Stomach smooth muscle (tissue), 2 donors: ENCODE measurements at regions not wholly inside any gene's neighbourhood (a gene's known extent, or its start where the extent isn't known, plus 50 kb on each side); places are given as distances from the start of the nearest gene placed in this dataset.
"Not testable (repeated sequence)": the region's sequence is repeated elsewhere in the genome, so short reads cannot be mapped to it uniquely, and the experiment has no call there.

ENCODE experiments used
- H3K27ac ChIP-seq: one replicate; pipeline ENCODE4 v1.7.0; 2013; ENCODE audit warnings: mild to moderate bottlenecking, low read length, inconsistent platforms
- H3K27me3 ChIP-seq, 2 donors: one replicate each; pipeline ENCODE4 v1.7.0; 2013; ENCODE audit warnings: low read length in 2 of 2; ENCODE audit not compliant: insufficient read depth in 2 of 2, control insufficient read depth in 1 of 2
- H3K36me3 ChIP-seq, 2 donors: one replicate each; pipeline ENCODE4 v1.7.0; 2013; ENCODE audit warnings: low read length in 2 of 2; ENCODE audit not compliant: control insufficient read depth in 2 of 2, insufficient read depth in 2 of 2
- H3K4me1 ChIP-seq: one replicate; pipeline ENCODE4 v1.7.0; 2013; ENCODE audit warnings: low read length; ENCODE audit not compliant: control insufficient read depth, insufficient read depth
- H3K4me3 ChIP-seq, 2 donors: one replicate each; pipeline ENCODE4 v1.7.0; 2013; ENCODE audit warnings: low read length in 2 of 2
- H3K9ac ChIP-seq, 2 donors: one replicate each; pipeline ENCODE4 v1.7.0; 2013; ENCODE audit warnings: low read length in 2 of 2, mild to moderate bottlenecking in 1 of 2
- H3K9me3 ChIP-seq, 2 donors: one replicate each; pipeline ENCODE4 v1.7.0; 2013; ENCODE audit warnings: low read length in 2 of 2; ENCODE audit not compliant: control insufficient read depth in 2 of 2
- donor health status: healthy.
- donor health status: Pancreatic carcinoma.

DNA sequence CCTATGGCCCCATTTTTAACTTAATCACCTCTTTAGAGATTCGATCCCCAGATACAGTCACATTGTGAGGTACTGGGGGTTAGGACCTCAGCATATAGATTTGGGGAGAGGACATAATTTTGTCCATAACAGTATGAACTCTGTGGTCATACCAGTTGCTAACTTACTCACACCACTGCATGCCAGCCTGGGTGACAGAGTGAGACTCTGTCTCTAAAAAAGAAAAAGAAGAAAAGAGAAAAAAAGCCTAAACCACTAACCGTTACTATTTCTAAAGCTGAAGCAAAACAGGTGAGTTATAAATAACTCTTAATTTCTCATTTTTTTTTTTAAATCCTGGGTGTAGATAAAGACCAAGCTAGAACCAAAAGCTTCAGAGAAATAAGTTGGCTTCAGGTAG is 155.1 kb upstream of the AUTS2 start:
- H3K4me1 ChIP-seq = peaks cover 10% of the 10 kb centered on the region
- H3K27me3 ChIP-seq = no peaks in the 10 kb centered on the region
- H3K4me3 ChIP-seq = no peak overlapping the region
- H3K9ac ChIP-seq = no peak overlapping the region
- no peak overlapping the region for H3K27ac ChIP-seq
- no peaks in the 10 kb centered on the region for H3K9me3 ChIP-seq
- H3K36me3 ChIP-seq = no peaks in the 10 kb centered on the region

DNA sequence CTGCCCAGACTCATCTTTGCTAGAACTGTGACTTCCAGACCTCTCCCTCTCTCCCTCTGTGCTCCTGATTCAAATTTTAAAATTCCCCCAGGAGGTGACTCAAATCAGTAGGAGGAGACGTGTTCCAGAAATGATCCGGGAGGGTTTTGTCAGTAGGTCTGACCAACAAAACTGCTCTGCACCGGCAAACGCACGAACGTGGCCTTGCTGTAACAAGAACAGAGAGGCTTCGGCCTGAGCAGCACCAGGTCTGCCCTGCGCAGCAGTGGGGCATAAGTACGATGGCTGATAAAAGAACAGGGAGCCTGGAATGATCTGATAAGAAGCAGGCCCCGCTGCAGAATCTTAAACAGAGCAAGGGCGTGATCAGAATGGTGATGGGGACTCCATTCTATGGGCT is 152.7 kb upstream of the AUTS2 start:
- H3K9me3 ChIP-seq = no peaks in the 10 kb centered on the region
- no peaks in the 10 kb centered on the region for H3K36me3 ChIP-seq

DNA sequence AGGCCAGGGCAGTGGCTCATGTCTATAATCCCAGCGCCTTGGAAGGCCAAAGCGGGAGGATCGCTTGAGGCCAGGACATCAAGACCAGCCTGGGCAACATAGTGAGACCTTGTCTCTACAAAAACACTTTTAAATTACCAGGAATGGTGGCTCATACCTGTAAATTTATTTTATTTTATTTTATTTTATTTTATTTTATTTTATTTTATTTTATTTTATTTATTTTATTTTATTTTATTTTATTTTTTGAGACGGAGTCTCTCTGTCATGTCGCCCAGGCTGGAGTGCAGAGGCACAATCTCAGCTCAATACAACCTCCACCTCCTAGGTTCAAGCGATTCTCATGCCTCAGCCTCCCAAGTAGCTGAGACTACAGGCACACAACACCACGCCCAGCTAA is 152.1 kb upstream of the AUTS2 start:
- not testable (repeated sequence) for H3K4me3 ChIP-seq, H3K9ac ChIP-seq, H3K36me3 ChIP-seq, H3K27ac ChIP-seq, H3K27me3 ChIP-seq, H3K9me3 ChIP-seq, H3K4me1 ChIP-seq

More for the DNA sequence above, 152.7 kb upstream of the AUTS2 start:
- Histone ChIP-seq H3K27me3 (no peaks in the 10 kb centered on the region), H3K4me1 (no peaks in the 10 kb centered on the region), H3K4me3 (no peak overlapping the region), H3K9ac (no peak overlapping the region), H3K27ac (no peak overlapping the region)

DNA sequence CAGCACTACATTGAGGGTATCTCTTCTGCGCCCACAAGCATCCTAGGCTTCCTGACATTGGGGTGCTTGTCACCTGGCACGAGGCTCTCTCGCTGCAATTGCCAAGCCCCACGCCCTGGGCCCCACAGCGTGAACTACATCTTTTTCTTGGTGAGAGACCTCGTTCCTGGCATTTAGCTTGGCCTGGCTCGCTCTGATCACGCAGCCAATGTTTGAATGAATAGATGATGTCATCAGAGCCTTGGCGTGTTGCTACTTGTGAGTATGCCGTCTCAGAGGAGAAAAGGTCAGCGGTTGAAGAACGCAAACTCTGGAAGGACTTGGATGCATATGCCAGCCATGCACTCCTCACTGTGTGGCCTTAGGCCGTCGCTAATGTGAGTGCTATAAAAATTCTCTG is 150.2 kb upstream of the AUTS2 start:
- Histone ChIP-seq H3K27ac (no peak overlapping the region), H3K4me1 (no peaks in the 10 kb centered on the region), H3K27me3 (no peaks in the 10 kb centered on the region), H3K9me3 (no peaks in the 10 kb centered on the region), H3K9ac (no peak overlapping the region), H3K36me3 (no peaks in the 10 kb centered on the region), H3K4me3 (no peak overlapping the region)

DNA sequence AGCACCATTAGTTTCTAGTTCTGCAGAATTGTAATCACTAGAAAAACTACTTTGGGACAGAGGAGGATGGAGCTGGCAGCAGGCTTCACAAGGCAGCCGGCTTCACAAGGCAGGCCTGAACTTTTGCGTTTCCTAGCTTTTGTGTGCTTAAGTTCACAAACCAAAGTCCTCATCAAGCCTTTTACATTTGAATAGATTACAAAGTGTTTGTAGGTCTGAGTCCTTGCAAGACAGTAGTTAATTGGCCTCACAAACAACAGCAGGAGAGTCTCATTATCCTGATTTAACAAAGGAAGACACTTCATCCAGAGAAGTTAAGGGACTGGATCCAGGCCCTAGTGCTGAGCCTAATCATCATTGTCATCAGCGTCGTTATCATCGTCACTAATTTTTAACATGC is 147.8 kb upstream of the AUTS2 start:
- Histone ChIP-seq H3K9me3 (no peaks in the 10 kb centered on the region), H3K36me3 (no peaks in the 10 kb centered on the region), H3K9ac (no peak overlapping the region), H3K4me3 (no peak overlapping the region), H3K27ac (no peak overlapping the region), H3K27me3 (no peaks in the 10 kb centered on the region), H3K4me1 (no peaks in the 10 kb centered on the region)

DNA sequence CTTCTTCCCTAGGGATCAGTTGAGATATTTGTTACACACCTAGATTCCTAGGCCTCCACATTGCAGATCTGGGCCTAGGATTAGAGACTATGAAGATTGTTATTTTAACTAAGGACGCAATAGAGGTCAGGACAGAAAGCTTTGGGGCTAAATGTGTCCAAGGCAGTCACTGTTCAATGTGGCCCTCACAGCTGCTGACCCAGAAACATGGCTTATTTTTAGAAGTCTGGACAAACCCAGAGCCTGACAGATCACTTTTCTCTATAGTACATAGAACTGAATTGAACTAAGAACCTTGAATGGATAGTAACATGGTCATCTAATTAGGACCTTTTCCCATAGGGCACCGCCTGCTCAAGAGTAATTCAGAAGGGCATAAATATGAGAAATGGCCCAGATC is 146.6 kb upstream of the AUTS2 start:
- no peaks in the 10 kb centered on the region for H3K27me3 ChIP-seq
- no peak overlapping the region for H3K4me3 ChIP-seq
- H3K27ac ChIP-seq = no peak overlapping the region
- no peaks in the 10 kb centered on the region for H3K9me3 ChIP-seq
- H3K36me3 ChIP-seq = no peaks in the 10 kb centered on the region
- H3K9ac ChIP-seq = no peak overlapping the region
- H3K4me1 ChIP-seq = no peaks in the 10 kb centered on the region

DNA sequence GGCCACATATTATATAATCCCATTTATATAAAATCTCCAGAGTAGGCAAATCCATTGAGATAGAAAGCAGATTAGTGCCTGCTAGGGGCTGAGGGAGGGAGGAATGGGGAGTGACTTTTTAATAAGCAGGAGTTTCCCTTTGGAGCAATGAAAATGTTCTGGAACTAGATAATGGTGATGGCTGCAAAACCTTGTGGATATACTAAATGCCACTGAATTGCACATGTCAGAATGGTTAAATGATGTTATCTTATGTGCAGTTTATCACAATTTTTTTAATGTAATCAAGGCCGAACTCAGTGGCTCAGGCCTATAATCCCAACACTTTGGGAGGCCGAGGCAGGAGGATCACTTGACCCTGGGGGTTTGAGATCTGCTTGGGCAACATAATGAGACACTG is 145.5 kb upstream of the AUTS2 start:
- Histone ChIP-seq H3K4me3 (no peak overlapping the region), H3K27ac (no peak overlapping the region), H3K9me3 (no peaks in the 10 kb centered on the region), H3K27me3 (no peaks in the 10 kb centered on the region), H3K36me3 (no peaks in the 10 kb centered on the region), H3K9ac (no peak overlapping the region), H3K4me1 (no peaks in the 10 kb centered on the region)

DNA sequence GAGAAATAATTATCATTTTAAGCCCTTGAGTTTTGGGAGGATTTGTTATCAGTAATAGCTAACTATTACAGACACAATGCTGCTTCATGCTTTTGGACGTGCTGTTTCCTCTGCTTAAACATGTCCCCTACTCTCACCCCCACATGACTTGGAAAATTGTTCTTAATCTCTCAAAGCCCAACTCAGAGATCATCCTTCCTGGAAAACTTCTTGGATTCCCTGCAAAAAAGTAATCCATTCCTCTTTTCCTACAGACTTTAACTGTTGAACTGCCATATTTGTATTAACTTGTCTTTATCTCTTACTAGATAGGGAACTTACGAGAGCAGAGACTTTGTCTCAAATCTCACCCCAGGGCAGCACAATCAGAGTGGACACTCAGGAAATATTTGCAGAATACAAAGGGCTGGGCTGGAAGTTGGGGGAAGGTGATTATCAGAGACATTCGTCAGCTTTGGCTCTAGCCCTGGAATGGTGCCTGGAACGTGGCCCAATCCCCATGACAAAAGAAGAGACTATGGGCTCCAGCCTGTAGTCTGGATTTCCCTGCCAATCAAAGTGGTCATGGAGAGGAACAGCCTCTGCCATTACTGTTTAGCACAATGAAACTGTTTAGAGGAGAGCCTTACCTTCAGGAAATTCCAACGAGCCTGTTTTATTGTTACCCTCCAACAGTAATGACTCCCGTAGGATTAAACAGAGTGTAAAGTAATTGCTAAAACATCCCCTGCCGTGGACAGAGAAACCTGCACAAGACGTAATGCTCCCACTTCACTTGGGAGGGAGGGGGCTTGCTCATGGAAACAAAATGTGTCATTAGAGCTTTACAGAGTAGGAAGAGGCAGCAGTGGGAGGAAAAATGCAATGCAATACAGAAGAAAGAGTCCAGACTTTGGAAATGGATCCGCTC is 140.4 kb upstream of the AUTS2 start:
- no peak overlapping the region for H3K27ac ChIP-seq
- H3K9ac ChIP-seq = no peak overlapping the region

DNA sequence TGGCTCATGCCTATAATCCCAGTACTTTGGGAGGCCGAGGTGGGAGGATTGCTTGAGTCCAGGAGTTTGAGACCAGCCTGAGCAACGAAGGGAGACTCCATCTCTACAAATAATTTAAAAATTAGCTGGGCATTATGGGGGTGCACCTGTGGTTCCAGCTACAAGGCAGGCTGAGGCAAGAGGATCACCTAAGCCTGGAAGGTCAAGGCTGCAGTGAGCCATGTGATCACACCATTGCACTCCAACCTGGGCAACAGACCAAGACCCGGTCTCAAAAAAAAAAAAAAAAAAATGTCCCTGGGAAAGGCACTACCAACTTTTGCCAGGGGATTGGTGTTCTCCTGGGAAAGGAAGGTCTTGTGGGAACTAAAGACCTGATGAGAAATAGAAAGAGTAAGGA is 134.2 kb upstream of the AUTS2 start:
- Histone ChIP-seq H3K27ac (no peak overlapping the region), H3K36me3 (no peaks in the 10 kb centered on the region), H3K4me1 (no peaks in the 10 kb centered on the region)

More for the DNA sequence above, 140.4 kb upstream of the AUTS2 start:
- Histone ChIP-seq H3K4me1 (no peaks in the 10 kb centered on the region), H3K27me3 (no peaks in the 10 kb centered on the region), H3K4me3 (no peak overlapping the region), H3K9me3 (no peaks in the 10 kb centered on the region), H3K36me3 (no peaks in the 10 kb centered on the region)

DNA sequence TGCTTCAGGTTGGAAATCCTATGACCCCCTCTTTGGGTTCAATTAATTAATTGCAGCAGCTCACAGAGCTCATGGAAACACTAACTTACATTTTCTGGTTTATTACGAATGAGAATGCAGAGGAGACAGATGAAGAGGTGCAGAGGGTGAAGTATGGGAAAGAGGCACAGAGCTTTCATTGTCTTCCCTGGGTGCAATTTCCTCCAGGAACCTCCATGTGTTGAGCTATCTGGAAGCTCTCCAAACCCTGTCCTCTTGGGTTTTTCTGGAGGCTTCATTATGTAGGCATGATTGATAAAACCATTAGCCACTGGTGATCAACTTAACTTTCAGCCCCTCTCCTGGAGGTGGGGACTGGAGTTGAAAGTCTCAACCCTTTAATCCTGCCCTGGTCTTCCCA is 133.0 kb upstream of the AUTS2 start:
- no peaks in the 10 kb centered on the region for H3K27me3 ChIP-seq
- H3K9ac ChIP-seq = no peak overlapping the region
- H3K4me3 ChIP-seq = no peak overlapping the region
- no peak overlapping the region for H3K27ac ChIP-seq
- H3K9me3 ChIP-seq = peaks cover 2 to 6% of the 10 kb centered on the region in 2 donors
- H3K36me3 ChIP-seq = no peaks in the 10 kb centered on the region
- no peaks in the 10 kb centered on the region for H3K4me1 ChIP-seq

More for the DNA sequence above, 134.2 kb upstream of the AUTS2 start:
- Histone ChIP-seq H3K9me3 (no peaks in the 10 kb centered on the region), H3K27me3 (no peaks in the 10 kb centered on the region), H3K9ac (no peak overlapping the region), H3K4me3 (no peak overlapping the region)

DNA sequence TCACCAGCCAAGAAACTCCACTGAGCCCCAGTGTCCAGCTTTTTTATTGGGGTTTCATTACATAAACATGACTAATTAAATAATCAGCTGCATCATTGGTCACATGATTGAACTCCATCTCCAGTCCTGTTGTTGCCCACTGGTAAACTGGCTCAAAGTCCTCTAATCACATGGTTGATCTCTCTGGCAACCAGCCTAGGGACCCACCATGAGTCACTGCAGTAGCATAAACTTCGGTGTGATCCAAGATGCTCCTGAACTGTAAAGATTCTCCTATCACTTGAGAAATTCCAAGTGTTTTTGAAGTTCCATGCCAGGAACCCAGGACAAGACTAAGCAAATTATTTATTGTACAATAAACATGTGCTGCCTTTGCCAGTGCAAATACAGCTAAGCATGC is 130.4 kb upstream of the AUTS2 start:
- no peaks in the 10 kb centered on the region for H3K4me1 ChIP-seq

More for the DNA sequence above, 130.4 kb upstream of the AUTS2 start:
- Histone ChIP-seq H3K9ac (no peak overlapping the region), H3K27ac (no peak overlapping the region), H3K27me3 (no peaks in the 10 kb centered on the region), H3K4me3 (no peak overlapping the region), H3K9me3 (peaks cover 2 to 6% of the 10 kb centered on the region in 2 donors), H3K36me3 (no peaks in the 10 kb centered on the region)
